ENCODE measurements at regions not wholly inside any gene's neighbourhood (a gene's known extent, or its start where the extent isn't known, plus 50 kb on each side); places are given as distances from the start of the nearest gene placed in this dataset.

DNA sequence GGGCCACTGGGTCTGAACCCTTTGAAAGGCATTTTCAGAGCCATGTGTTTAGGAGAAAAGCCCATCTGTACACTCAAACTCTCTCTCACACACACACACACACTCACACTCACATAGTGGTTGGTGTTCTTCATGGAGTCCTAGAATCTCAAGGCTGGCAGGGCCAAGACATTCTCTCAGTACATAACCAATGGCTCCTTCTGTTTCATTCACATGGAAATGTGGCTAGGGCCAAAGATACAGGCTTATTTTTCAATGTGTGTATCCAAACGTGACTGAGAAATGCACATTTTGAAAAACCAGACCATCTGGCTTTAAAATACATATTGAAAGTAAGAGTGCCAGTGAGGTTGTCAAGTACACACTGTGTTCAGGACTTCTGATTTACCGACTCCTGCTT, 59.0 kb upstream of the SALL1 start:
- DNase-seq (ENCODE audit: low read depth, low spot score), result no peak

DNA sequence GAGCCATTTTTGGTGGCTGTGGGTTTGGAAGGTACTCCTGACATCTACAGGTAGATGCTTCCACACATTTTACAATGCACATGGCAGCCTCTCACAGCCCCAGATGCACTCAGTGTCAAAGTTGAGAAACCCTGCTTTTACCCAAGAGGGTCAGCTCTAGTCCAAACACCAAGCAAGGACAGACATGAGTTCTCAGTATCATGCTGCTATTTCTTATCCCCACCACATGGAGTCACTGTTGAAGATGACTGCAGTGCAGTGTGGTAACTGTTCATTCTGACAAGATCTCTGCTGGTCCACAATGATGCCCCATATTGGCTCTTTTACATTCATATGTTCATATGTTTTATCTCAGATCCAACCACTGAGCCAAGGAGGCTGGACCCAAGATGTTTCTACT, 50.5 kb upstream of the SALL1 start:
- no peak for DNase-seq (ENCODE audit: low read depth, low spot score)

Measured in iPS DF 19.7 (cell line).